ENCODE measurements at regions not wholly inside any gene's neighbourhood (a gene's known extent, or its start where the extent isn't known, plus 50 kb on each side); places are given as distances from the start of the nearest gene placed in this dataset.

GRCh38 chr4:138845664-138846063 is 169.9 kb upstream of the NOCT start:
- H3K27ac ChIP-seq = no peak overlapping the region
- no peak overlapping the region for H3K4me3 ChIP-seq
- WGBS, 2 donors = 29 to 35% methylated on average over 9 of the region's 9 CpGs
- no peaks in the 10 kb centered on the region for H3K36me3 ChIP-seq
- no peaks in the 10 kb centered on the region for H3K27me3 ChIP-seq
- no peak for DNase-seq (ENCODE audit: low spot score in 2 of 2)
- H3K4me1 ChIP-seq = no peaks in the 10 kb centered on the region
- no peaks in the 10 kb centered on the region for H3K9me3 ChIP-seq
- TF ChIP-seq EP300 (IDR thresholded peaks at IDR 0.05) (no peak), POLR2A (IDR thresholded peaks at IDR 0.05) (no peak), CTCF (IDR thresholded peaks at IDR 0.05) (no peak)

- TF ChIP-seq CTCF (IDR thresholded peaks at IDR 0.05) (no peak), POLR2A (IDR thresholded peaks at IDR 0.05) (no peak), EP300 (IDR thresholded peaks at IDR 0.05) (no peak)
- no peaks in the 10 kb centered on the region for H3K9me3 ChIP-seq
- no peaks in the 10 kb centered on the region for H3K27me3 ChIP-seq
- H3K36me3 ChIP-seq = no peaks in the 10 kb centered on the region
- 64 to 73% methylated on average over 6 of the region's 6 CpGs for WGBS, 2 donors
- no peak overlapping the region for H3K27ac ChIP-seq
- no peaks in the 10 kb centered on the region for H3K4me1 ChIP-seq
- no peak overlapping the region for H3K4me3 ChIP-seq
- DNase-seq (ENCODE audit: low spot score in 2 of 2) = no peak
Measured at GRCh38 chr4:138845054-138845453, 170.5 kb upstream of the NOCT start.

GRCh38 chr4:138843616-138844015 is 172.0 kb upstream of the NOCT start:
- no peaks in the 10 kb centered on the region for H3K36me3 ChIP-seq
- no peak overlapping the region for H3K4me3 ChIP-seq

GRCh38 chr4:138841343-138841742 is 174.2 kb upstream of the NOCT start:
- no peak for DNase-seq (ENCODE audit: low spot score in 2 of 2)
- no peak for TF ChIP-seq POLR2A (IDR thresholded peaks at IDR 0.05)
- no peaks in the 10 kb centered on the region for H3K9me3 ChIP-seq
- no peaks in the 10 kb centered on the region for H3K27me3 ChIP-seq
- H3K27ac ChIP-seq = no peak overlapping the region
- H3K4me3 ChIP-seq = no peak overlapping the region
- H3K4me1 ChIP-seq = no peaks in the 10 kb centered on the region
- no peaks in the 10 kb centered on the region for H3K36me3 ChIP-seq

More at GRCh38 chr4:138843616-138844015, 172.0 kb upstream of the NOCT start:
- Histone ChIP-seq H3K27ac (no peak overlapping the region), H3K9me3 (no peaks in the 10 kb centered on the region), H3K27me3 (no peaks in the 10 kb centered on the region), H3K4me1 (no peaks in the 10 kb centered on the region)
- no peak for DNase-seq (ENCODE audit: low spot score in 2 of 2)
- 74 to 82% methylated on average over 7 of the region's 7 CpGs for WGBS, 2 donors
- TF ChIP-seq CTCF (IDR thresholded peaks at IDR 0.05) (no peak), POLR2A (IDR thresholded peaks at IDR 0.05) (no peak), EP300 (IDR thresholded peaks at IDR 0.05) (no peak)

GRCh38 chr4:138838251-138838650 is 177.3 kb upstream of the NOCT start:
- Histone ChIP-seq H3K9me3 (no peaks in the 10 kb centered on the region), H3K4me1 (no peaks in the 10 kb centered on the region), H3K4me3 (no peak overlapping the region), H3K36me3 (no peaks in the 10 kb centered on the region), H3K27me3 (no peaks in the 10 kb centered on the region), H3K27ac (no peak overlapping the region)
- TF ChIP-seq POLR2A (IDR thresholded peaks at IDR 0.05) (no peak), EP300 (IDR thresholded peaks at IDR 0.05) (no peak), CTCF (IDR thresholded peaks at IDR 0.05) (no peak)
- 60 to 65% methylated on average over 4 of the region's 4 CpGs for WGBS, 2 donors
- no peak for DNase-seq (ENCODE audit: low spot score in 2 of 2)
